Keratinocyte (primary cell): ENCODE measurements at regions not wholly inside any gene's neighbourhood (a gene's known extent, or its start where the extent isn't known, plus 50 kb on each side); places are given as distances from the start of the nearest gene placed in this dataset.

ENCODE experiments used
- EZH2 ChIP-seq: IDR thresholded peaks from one replicate; pipeline ENCODE4 v1.6.1; 2012; ENCODE audit warnings: inconsistent platforms, mild to moderate bottlenecking, low read length, moderate library complexity
- TF ChIP-seq, protein P1 (sequence below), 3 experiments: IDR thresholded peaks in 1 of 3; conservative IDR thresholded peaks in 1 of 3; optimal IDR thresholded peaks in 1 of 3; 2 replicates in 2 of 3; 3 replicates in 1 of 3; pipeline versions ENCODE3 to v1.5.1; 2011; ENCODE audit warnings: low read length in 3 of 3, mild to moderate bottlenecking in 3 of 3, moderate library complexity in 2 of 3, control low read depth in 1 of 3, inconsistent platforms in 1 of 3; ENCODE audit not compliant: insufficient read depth in 2 of 3; ENCODE audit errors: extremely low read depth in 1 of 3

DNA sequence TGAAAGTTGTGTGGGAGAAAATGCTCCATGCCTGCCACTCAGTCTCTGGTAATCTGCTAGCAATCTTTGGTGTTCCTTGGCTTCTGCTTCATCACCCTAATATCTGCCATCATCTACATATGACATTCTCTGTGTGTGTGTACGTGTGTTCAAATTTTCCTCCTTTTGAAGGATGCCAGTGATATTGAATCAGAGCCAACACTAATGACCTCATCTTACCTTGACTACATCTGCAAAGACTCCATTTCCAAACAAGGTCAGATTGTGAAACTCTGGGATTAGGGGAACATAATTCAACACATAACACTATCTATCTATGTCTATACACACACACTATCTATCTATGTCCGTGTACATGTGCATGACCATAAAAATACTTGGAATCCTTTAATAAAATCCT is 81.4 kb upstream of the IRS2 start:
- TF ChIP-seq, protein P1, sequence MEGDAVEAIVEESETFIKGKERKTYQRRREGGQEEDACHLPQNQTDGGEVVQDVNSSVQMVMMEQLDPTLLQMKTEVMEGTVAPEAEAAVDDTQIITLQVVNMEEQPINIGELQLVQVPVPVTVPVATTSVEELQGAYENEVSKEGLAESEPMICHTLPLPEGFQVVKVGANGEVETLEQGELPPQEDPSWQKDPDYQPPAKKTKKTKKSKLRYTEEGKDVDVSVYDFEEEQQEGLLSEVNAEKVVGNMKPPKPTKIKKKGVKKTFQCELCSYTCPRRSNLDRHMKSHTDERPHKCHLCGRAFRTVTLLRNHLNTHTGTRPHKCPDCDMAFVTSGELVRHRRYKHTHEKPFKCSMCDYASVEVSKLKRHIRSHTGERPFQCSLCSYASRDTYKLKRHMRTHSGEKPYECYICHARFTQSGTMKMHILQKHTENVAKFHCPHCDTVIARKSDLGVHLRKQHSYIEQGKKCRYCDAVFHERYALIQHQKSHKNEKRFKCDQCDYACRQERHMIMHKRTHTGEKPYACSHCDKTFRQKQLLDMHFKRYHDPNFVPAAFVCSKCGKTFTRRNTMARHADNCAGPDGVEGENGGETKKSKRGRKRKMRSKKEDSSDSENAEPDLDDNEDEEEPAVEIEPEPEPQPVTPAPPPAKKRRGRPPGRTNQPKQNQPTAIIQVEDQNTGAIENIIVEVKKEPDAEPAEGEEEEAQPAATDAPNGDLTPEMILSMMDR (optimal IDR thresholded peaks at IDR 0.05 in 1 of 3, IDR thresholded peaks at IDR 0.05 in 1 of 3, conservative IDR thresholded peaks at IDR 0.05 in 1 of 3; ENCODE audit: extremely low read depth in 1 of 3, insufficient read depth in 2 of 3, low read length in 3 of 3), result no peak
- TF ChIP-seq EZH2, result no peak
